DMS79 (cell line): ENCODE measurements at regions not wholly inside any gene's neighbourhood (a gene's known extent, or its start where the extent isn't known, plus 50 kb on each side); places are given as distances from the start of the nearest gene placed in this dataset.
"Not testable (repeated sequence)": the region's sequence is repeated elsewhere in the genome, so short reads cannot be mapped to it uniquely, and the experiment has no call there.

ENCODE experiments used
- DNase-seq: peaks from one replicate; lab custom pipeline; 2025; lab: John Stamatoyannopoulos, UW

- DNase-seq: no peak
These were observed 77.6 kb upstream of the RTL6 start for GRCh38 chr22:44575381-44576268.

GRCh38 chr22:44574640-44575380, 76.8 kb upstream of the RTL6 start:
- no peak for DNase-seq

GRCh38 chr22:44574057-44574639, 76.1 kb upstream of the RTL6 start:
- no peak for DNase-seq

- no peak for DNase-seq
These were observed 75.4 kb upstream of the RTL6 start for GRCh38 chr22:44573451-44573850.

- no peak for DNase-seq
These were observed 74.6 kb upstream of the RTL6 start for GRCh38 chr22:44572414-44573207.

- no peak for DNase-seq
These were observed 73.8 kb upstream of the RTL6 start for GRCh38 chr22:44571566-44572413.

- no peak for DNase-seq
These were observed 72.7 kb upstream of the RTL6 start for GRCh38 chr22:44570476-44571445.

- no peak for DNase-seq
These were observed 71.5 kb upstream of the RTL6 start for GRCh38 chr22:44569561-44569991.

GRCh38 chr22:44567846-44568493, 69.9 kb upstream of the RTL6 start:
- DNase-seq: no peak

- DNase-seq: not testable (repeated sequence)
These were observed 69.4 kb upstream of the RTL6 start for GRCh38 chr22:44567378-44567841.

- no peak for DNase-seq
These were observed 68.9 kb upstream of the RTL6 start for GRCh38 chr22:44566911-44567310.

- DNase-seq: not testable (repeated sequence)
These were observed 64.6 kb upstream of the RTL6 start for GRCh38 chr22:44562651-44563050.

GRCh38 chr22:44561139-44561840, 63.3 kb upstream of the RTL6 start:
- DNase-seq: no peak

GRCh38 chr22:44558671-44559070, 60.6 kb upstream of the RTL6 start:
- DNase-seq: not testable (repeated sequence)

GRCh38 chr22:44557872-44558271, 59.8 kb upstream of the RTL6 start:
- not testable (repeated sequence) for DNase-seq

GRCh38 chr22:44557064-44557748, 59.2 kb upstream of the RTL6 start:
- no peak for DNase-seq

- DNase-seq: no peak
These were observed 57.6 kb upstream of the RTL6 start for GRCh38 chr22:44555597-44555996.

GRCh38 chr22:44555046-44555445, 57.0 kb upstream of the RTL6 start:
- no peak for DNase-seq
